Ishikawa (cell line): ENCODE measurements at regions not wholly inside any gene's neighbourhood (a gene's known extent, or its start where the extent isn't known, plus 50 kb on each side); places are given as distances from the start of the nearest gene placed in this dataset.

Experiments used
- EP300 ChIP-seq: IDR thresholded peaks from 2 replicates; pipeline ENCODE4 v1.6.1; 2012; ENCODE audit warnings: borderline replicate concordance
- NFIC ChIP-seq: IDR thresholded peaks from 2 replicates; pipeline ENCODE4 v1.6.1; 2012
- TCF12 ChIP-seq: IDR thresholded peaks from 2 replicates; pipeline ENCODE4 v1.6.1; 2012; ENCODE audit warnings: low read depth
- ZBTB7A ChIP-seq: IDR thresholded peaks from 2 replicates; pipeline ENCODE4 v1.6.1; 2012; ENCODE audit warnings: low read depth
- TF ChIP-seq, protein P1 (sequence below): IDR thresholded peaks from 2 replicates; pipeline ENCODE4 v1.6.1; 2012
- TF ChIP-seq, protein P2 (sequence below): IDR thresholded peaks from 2 replicates; pipeline ENCODE4 v1.6.1; 2012; ENCODE audit warnings: low read depth, mild to moderate bottlenecking

DNA sequence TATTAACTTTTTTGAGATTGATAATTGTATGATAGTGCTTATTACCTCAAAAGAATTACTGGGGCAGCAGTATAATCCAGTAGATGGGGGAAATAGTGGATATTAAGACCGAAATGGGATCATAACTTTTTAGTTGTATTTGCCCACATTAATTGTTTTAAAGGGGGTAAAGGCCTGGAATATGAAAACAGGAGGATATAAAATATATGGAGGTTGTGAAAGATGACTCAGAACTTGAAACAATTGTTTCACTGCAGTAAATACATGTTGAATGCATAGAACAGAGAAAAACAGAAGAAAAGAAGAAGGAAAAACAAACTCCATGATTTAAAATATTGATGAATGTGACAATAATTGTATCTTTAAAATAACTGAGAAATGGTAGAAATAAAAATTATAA, 94.1 kb upstream of the VPREB1 start:
- TF ChIP-seq EP300 (no peak), ZBTB7A (no peak), NFIC (no peak), TCF12 (no peak)
- TF ChIP-seq, protein P1, sequence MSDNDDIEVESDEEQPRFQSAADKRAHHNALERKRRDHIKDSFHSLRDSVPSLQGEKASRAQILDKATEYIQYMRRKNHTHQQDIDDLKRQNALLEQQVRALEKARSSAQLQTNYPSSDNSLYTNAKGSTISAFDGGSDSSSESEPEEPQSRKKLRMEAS, result no peak
- TF ChIP-seq, protein P2, sequence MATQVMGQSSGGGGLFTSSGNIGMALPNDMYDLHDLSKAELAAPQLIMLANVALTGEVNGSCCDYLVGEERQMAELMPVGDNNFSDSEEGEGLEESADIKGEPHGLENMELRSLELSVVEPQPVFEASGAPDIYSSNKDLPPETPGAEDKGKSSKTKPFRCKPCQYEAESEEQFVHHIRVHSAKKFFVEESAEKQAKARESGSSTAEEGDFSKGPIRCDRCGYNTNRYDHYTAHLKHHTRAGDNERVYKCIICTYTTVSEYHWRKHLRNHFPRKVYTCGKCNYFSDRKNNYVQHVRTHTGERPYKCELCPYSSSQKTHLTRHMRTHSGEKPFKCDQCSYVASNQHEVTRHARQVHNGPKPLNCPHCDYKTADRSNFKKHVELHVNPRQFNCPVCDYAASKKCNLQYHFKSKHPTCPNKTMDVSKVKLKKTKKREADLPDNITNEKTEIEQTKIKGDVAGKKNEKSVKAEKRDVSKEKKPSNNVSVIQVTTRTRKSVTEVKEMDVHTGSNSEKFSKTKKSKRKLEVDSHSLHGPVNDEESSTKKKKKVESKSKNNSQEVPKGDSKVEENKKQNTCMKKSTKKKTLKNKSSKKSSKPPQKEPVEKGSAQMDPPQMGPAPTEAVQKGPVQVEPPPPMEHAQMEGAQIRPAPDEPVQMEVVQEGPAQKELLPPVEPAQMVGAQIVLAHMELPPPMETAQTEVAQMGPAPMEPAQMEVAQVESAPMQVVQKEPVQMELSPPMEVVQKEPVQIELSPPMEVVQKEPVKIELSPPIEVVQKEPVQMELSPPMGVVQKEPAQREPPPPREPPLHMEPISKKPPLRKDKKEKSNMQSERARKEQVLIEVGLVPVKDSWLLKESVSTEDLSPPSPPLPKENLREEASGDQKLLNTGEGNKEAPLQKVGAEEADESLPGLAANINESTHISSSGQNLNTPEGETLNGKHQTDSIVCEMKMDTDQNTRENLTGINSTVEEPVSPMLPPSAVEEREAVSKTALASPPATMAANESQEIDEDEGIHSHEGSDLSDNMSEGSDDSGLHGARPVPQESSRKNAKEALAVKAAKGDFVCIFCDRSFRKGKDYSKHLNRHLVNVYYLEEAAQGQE, result no peak
